GM12892 (cell line): ENCODE measurements at regions not wholly inside any gene's neighbourhood (a gene's known extent, or its start where the extent isn't known, plus 50 kb on each side); places are given as distances from the start of the nearest gene placed in this dataset.

Source experiments
- POLR2A ChIP-seq: IDR thresholded peaks from 2 replicates; pipeline ENCODE4 v1.6.1; 2011; ENCODE audit warnings: low read depth, low read length, control low read depth
- TAF1 ChIP-seq: IDR thresholded peaks from 2 replicates; pipeline ENCODE4 v1.6.1; 2011; ENCODE audit warnings: low read depth, mild to moderate bottlenecking, control low read depth, low read length, borderline replicate concordance

DNA sequence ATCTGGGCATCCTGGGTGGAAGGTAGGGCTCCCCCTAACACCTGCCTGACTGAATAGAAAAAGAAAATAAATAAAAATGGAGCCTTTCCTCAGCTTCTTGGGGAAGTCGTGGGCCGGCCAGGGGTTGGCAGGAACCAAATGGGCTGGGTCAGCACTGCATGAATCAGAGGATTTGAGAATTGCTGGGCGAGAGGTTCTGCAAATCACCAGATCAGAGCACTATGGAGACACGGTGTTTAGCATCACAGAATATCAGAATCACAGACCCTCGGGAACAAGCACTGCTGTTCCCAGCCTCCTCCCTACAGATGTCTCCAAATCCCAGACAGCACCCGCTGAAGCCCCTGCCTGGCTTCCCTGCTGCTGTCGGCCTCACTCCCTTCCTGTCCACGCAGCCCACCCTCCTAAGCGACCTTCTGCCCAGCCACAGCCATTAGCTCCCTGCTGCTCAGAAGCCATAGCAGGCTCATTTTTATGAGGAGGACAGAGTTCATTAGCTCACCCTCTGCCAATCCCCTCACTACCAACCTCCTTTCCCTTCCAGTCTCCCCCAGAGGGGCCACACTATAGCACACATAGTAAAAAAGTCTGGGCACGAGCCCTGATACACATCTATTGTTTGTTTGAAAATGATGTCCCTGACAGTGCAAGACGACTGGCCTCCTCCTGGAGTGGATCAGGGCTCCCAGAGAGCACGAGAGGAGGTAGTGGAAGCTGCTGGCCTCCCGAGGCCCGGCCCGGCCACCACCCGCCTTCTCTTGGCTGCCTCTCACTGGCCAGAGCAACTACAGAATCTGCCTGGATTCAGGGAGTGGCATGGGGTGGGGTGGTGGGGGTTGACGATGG is 64.6 kb upstream of the TAF1B start:
- TF ChIP-seq POLR2A (no peak), TAF1 (no peak)
